H1 (cell line): ENCODE measurements at regions not wholly inside any gene's neighbourhood (a gene's known extent, or its start where the extent isn't known, plus 50 kb on each side); places are given as distances from the start of the nearest gene placed in this dataset.

Experiments
- CTCF ChIA-PET: fragments of 300-600 bp; sonication (Branson Sonifier 250); formaldehyde crosslinking; loops from one replicate; lab custom pipeline; 2021; ENCODE audit not compliant: partially characterized antibody; lab: Charles Lee
- POLR2A ChIA-PET: fragments of 300-600 bp; sonication (Branson Sonifier 250); formaldehyde crosslinking; loops from one replicate; lab custom pipeline; 2021; ENCODE audit warnings: inconsistent platforms; ENCODE audit not compliant: partially characterized antibody; lab: Charles Lee
- DNase-seq, 2 experiments: peaks; one replicate each; pipeline versions ENCODE4 v3.0.0 to v3.0.0-alpha.2; 2010 to 2022; ENCODE audit warnings: low spot score in 2 of 2, low read depth in 1 of 2, mixed read lengths in 1 of 2
- FAIRE-seq: peaks from 2 replicates; lab custom pipeline; 2011; peaks lifted over from hg19 to GRCh38; lab: Jason Lieb, UNC
- H2AFZ ChIP-seq: 2 replicates; pipeline ENCODE4 v1.8.1; 2012; ENCODE audit warnings: low read length, inconsistent platforms
- H2AK5ac ChIP-seq: 2 replicates; pipeline ENCODE4 v1.6.1; 2013; ENCODE audit warnings: low read depth, low read length
- H2BK120ac ChIP-seq: replicated peaks from 2 replicates; pipeline ENCODE3; 2013; ENCODE audit warnings: low read depth, low read length, inconsistent platforms
- H2BK12ac ChIP-seq: 2 replicates; pipeline ENCODE4 v1.6.1; 2013; ENCODE audit warnings: low read depth, low read length
- H2BK15ac ChIP-seq: 2 replicates; pipeline ENCODE4 v1.6.1; 2013; ENCODE audit warnings: low read length
- H2BK20ac ChIP-seq: 2 replicates; pipeline ENCODE4 v1.6.1; 2013; ENCODE audit warnings: low read length
- H2BK5ac ChIP-seq: 2 replicates; pipeline ENCODE4 v1.6.1; 2013; ENCODE audit warnings: low read depth, low read length
- H3K14ac ChIP-seq: 2 replicates; pipeline ENCODE4 v1.6.1; 2013; ENCODE audit warnings: inconsistent platforms; ENCODE audit not compliant: insufficient read length
- H3K18ac ChIP-seq: 2 replicates; pipeline ENCODE4 v1.6.1; 2013; ENCODE audit warnings: low read length; ENCODE audit errors: extremely low read depth
- H3K23ac ChIP-seq: 2 replicates; pipeline ENCODE4 v1.6.1; 2013; ENCODE audit warnings: inconsistent platforms; ENCODE audit not compliant: insufficient read length
- H3K23me2 ChIP-seq: 2 replicates; pipeline ENCODE4 v1.6.1; 2013; ENCODE audit warnings: low read depth, low read length
- H3K27ac ChIP-seq: 2 replicates; pipeline ENCODE4 v1.6.1; 2011; ENCODE audit warnings: low read depth, low read length, inconsistent platforms
- H3K27me3 ChIP-seq, 4 experiments: replicated peaks in 1 of 4; 1 replicate in 1 of 4; 2 replicates in 3 of 4; pipeline versions ENCODE4 v1.6.1 to v1.8.1; 2011 to 2013; ENCODE audit warnings: low read length in 3 of 4, mild to moderate bottlenecking in 3 of 4, inconsistent platforms in 2 of 4, mixed read lengths in 2 of 4, moderate library complexity in 1 of 4; ENCODE audit not compliant: control insufficient read depth in 3 of 4, insufficient read depth in 3 of 4; ENCODE audit errors: extremely low read depth in 1 of 4
- H3K36me3 ChIP-seq, 4 experiments: 2 replicates each; pipeline versions ENCODE4 v1.6.1 to v1.8.1; 2011 to 2013; ENCODE audit warnings: mild to moderate bottlenecking in 4 of 4, low read length in 3 of 4, moderate library complexity in 2 of 4, control low read depth in 1 of 4, inconsistent platforms in 1 of 4; ENCODE audit not compliant: insufficient read depth in 4 of 4, control insufficient read depth in 2 of 4
- H3K4ac ChIP-seq: replicated peaks from 2 replicates; pipeline ENCODE3; 2013; ENCODE audit warnings: low read length, low read depth, mixed read lengths, inconsistent platforms; ENCODE audit not compliant: insufficient read length
- H3K4me1 ChIP-seq, 4 experiments: replicated peaks in 1 of 4; 1 replicate in 1 of 4; 2 replicates in 3 of 4; pipeline versions ENCODE4 v1.6.1 to v1.8.1; 2011 to 2013; ENCODE audit warnings: low read length in 3 of 4, inconsistent platforms in 2 of 4, mixed read lengths in 1 of 4; ENCODE audit not compliant: insufficient read depth in 4 of 4, control insufficient read depth in 3 of 4
- H3K4me2 ChIP-seq, 2 experiments: 2 replicates each; pipeline versions ENCODE4 v1.6.1 to v1.8.1; 2011 to 2013; ENCODE audit warnings: low read depth in 2 of 2, low read length in 2 of 2, control low read depth in 1 of 2, inconsistent platforms in 1 of 2, mild to moderate bottlenecking in 1 of 2; ENCODE audit not compliant: insufficient read depth in 1 of 2
- H3K4me3 ChIP-seq, 4 experiments: fragments of 200-600, 300-600 bp in 1 of 4; sonication (generic), shearing (Covaris generic), sonication (Bioruptor Twin) in 1 of 4; 2 replicates each; pipeline versions ENCODE4 v1.5.1 to v1.8.1; 2011 to 2016; ENCODE audit warnings: low read length in 4 of 4, low read depth in 3 of 4, control low read depth in 2 of 4, inconsistent platforms in 2 of 4, mild to moderate bottlenecking in 2 of 4, mixed read lengths in 1 of 4, moderate library complexity in 1 of 4; ENCODE audit not compliant: insufficient read depth in 2 of 4; ENCODE audit errors: extremely low read depth in 1 of 4
- H3K56ac ChIP-seq: replicated peaks from 2 replicates; pipeline ENCODE3; 2013; ENCODE audit warnings: low read depth, mild to moderate bottlenecking, mixed read lengths, low read length, inconsistent platforms; ENCODE audit not compliant: insufficient read length
- H3K79me1 ChIP-seq: 2 replicates; pipeline ENCODE4 v1.6.1; 2013; ENCODE audit warnings: low read depth, low read length, control low read depth
- H3K79me2 ChIP-seq, 2 experiments: 2 replicates each; pipeline versions ENCODE4 v1.6.1 to v1.8.1; 2012 to 2013; ENCODE audit warnings: low read length in 2 of 2, mild to moderate bottlenecking in 2 of 2, inconsistent platforms in 1 of 2; ENCODE audit not compliant: insufficient read depth in 2 of 2, control insufficient read depth in 1 of 2
- H3K9ac ChIP-seq, 4 experiments: replicated peaks in 1 of 4; 1 replicate in 1 of 4; 2 replicates in 3 of 4; pipeline versions ENCODE4 v1.6.1 to v1.8.1; 2011 to 2013; ENCODE audit warnings: low read depth in 3 of 4, low read length in 3 of 4, control low read depth in 2 of 4, mild to moderate bottlenecking in 2 of 4, moderate library complexity in 2 of 4, inconsistent platforms in 1 of 4; ENCODE audit errors: extremely low read depth in 1 of 4
- H3K9me3 ChIP-seq, 2 experiments: 2 replicates each; pipeline versions ENCODE4 v1.6.1 to v1.8.1; 2012 to 2013; ENCODE audit warnings: mild to moderate bottlenecking in 2 of 2, moderate library complexity in 2 of 2, control low read depth in 1 of 2, inconsistent platforms in 1 of 2, low read depth in 1 of 2, low read length in 1 of 2, mixed read lengths in 1 of 2; ENCODE audit not compliant: insufficient read depth in 2 of 2
- H4K20me1 ChIP-seq, 2 experiments: replicated peaks in 1 of 2; 2 replicates each; pipeline versions ENCODE3 to v1.8.1; 2011 to 2013; ENCODE audit warnings: inconsistent platforms in 2 of 2, low read length in 2 of 2, mild to moderate bottlenecking in 1 of 2; ENCODE audit not compliant: insufficient read depth in 2 of 2, control insufficient read depth in 1 of 2
- H4K5ac ChIP-seq: 2 replicates; pipeline ENCODE4 v1.6.1; 2013; ENCODE audit warnings: low read length, low read depth, mixed read lengths, inconsistent platforms; ENCODE audit not compliant: insufficient read length
- H4K8ac ChIP-seq: 2 replicates; pipeline ENCODE4 v1.8.0; 2013; ENCODE audit warnings: mild to moderate bottlenecking, moderate library complexity, low read length, inconsistent platforms; ENCODE audit not compliant: insufficient read depth; ENCODE audit errors: extremely low read depth
- H4K91ac ChIP-seq: replicated peaks from 2 replicates; pipeline ENCODE3; 2013; ENCODE audit warnings: low read length, mixed read lengths, inconsistent platforms; ENCODE audit not compliant: insufficient read length
- E2F6 ChIP-seq: IDR thresholded peaks from 2 replicates; pipeline ENCODE4 v1.6.1; 2012; ENCODE audit warnings: inconsistent platforms
- USF2 ChIP-seq: IDR thresholded peaks from 2 replicates; pipeline ENCODE4 v1.6.1; 2011; ENCODE audit warnings: low read length, improper control_type of control experiment
- WGBS, 2 experiments: shearing (Covaris generic) in 1 of 2; methylation state at CpG; one replicate each; pipeline versions ENCODE4 v1.1.6 to v1.1.7; 2013 to 2015; ENCODE audit warnings: low lambda C conversion rate in 2 of 2, mixed read lengths in 2 of 2, inconsistent platforms in 1 of 2, low coverage in 1 of 2, missing lambda C conversion rate in 1 of 2; ENCODE audit not compliant: insufficient replicate concordance in 2 of 2, insufficient coverage in 1 of 2, insufficient read length in 1 of 2; ENCODE audit errors: extremely low coverage in 1 of 2, missing lambda C conversion rate in 1 of 2; 5-methylcytosine and 5-hydroxymethylcytosine counted together

- no peaks in the 10 kb centered on the region for H3K36me3 ChIP-seq
- H3K14ac ChIP-seq = no peak overlapping the region
- 86% methylated on average over 3 of the region's 3 CpGs; no CpG with 5 or more reads in 1 of the 2 experiments for WGBS, 2 experiments
- TF ChIP-seq E2F6 (peak; percentile 21; the same call in 1 of the 2 replicates), USF2 (no peak)
- no peak overlapping the region for H4K5ac ChIP-seq
- H2AK5ac ChIP-seq = no peak overlapping the region
- ChIA-PET CTCF (interaction anchor here (0.8 to 1.5 kb wide), 2 partner anchors 151 to 385 kb away, joined by 3 to 4 read pairs; no protein-coding TSS in a partner anchor), POLR2A (no interaction called here)
- no peak overlapping the region for H2AFZ ChIP-seq
- no peak overlapping the region for H2BK120ac ChIP-seq
- no peak overlapping the region for H3K27ac ChIP-seq
- H3K79me2 ChIP-seq = no peaks in the 10 kb centered on the region
- H3K18ac ChIP-seq = no peak overlapping the region
- FAIRE-seq = no peak
- no peak overlapping the region for H4K8ac ChIP-seq
- H3K9me3 ChIP-seq = no peaks in the 10 kb centered on the region
- no peak for DNase-seq
- H3K27me3 ChIP-seq = no peaks in the 10 kb centered on the region
- H3K23ac ChIP-seq = no peak overlapping the region
- no peak overlapping the region for H3K4ac ChIP-seq
- no peak overlapping the region for H3K56ac ChIP-seq
- H4K20me1 ChIP-seq = no peaks in the 10 kb centered on the region
- no peak overlapping the region for H2BK12ac ChIP-seq
- H3K4me2 ChIP-seq = no peak overlapping the region
- peaks cover 0 to 8% (median 3%) of the 10 kb centered on the region in 4 experiments; a peak in 5 of 7 replicates for H3K4me1 ChIP-seq
- H3K9ac ChIP-seq = no peak overlapping the region
- no peaks in the 10 kb centered on the region for H3K23me2 ChIP-seq
- no peak overlapping the region for H2BK5ac ChIP-seq
- no peak overlapping the region for H2BK15ac ChIP-seq
- no peak overlapping the region for H2BK20ac ChIP-seq
- H3K4me3 ChIP-seq = no peak overlapping the region
- H3K79me1 ChIP-seq = no peaks in the 10 kb centered on the region
- H4K91ac ChIP-seq = no peak overlapping the region
Measured at GRCh38 chr2:217327953-217328621, 468.2 kb upstream of the TNP1 start.
